ENCODE measurements at regions not wholly inside any gene's neighbourhood (a gene's known extent, or its start where the extent isn't known, plus 50 kb on each side); places are given as distances from the start of the nearest gene placed in this dataset.

DNA sequence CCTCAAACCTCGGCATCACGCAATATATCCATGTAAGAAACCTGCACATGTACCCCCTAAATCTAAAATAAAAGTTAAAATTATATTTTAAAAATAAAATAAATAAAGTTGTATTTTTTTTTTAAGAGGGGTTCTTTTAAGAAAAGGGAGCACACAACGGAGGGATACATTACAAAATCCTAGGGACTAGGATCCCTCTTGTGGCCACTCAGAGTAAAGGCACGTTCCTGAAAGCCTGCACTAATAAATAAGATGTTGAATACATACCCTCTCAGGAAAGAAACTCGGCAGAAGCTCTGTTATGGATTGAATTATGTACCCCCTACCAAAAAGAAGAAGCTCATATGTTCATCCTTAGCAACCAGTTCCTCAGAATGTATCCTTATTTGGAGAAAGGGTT, 50.9 kb upstream of the PRDX4 start:
- TF ChIP-seq, protein P1, sequence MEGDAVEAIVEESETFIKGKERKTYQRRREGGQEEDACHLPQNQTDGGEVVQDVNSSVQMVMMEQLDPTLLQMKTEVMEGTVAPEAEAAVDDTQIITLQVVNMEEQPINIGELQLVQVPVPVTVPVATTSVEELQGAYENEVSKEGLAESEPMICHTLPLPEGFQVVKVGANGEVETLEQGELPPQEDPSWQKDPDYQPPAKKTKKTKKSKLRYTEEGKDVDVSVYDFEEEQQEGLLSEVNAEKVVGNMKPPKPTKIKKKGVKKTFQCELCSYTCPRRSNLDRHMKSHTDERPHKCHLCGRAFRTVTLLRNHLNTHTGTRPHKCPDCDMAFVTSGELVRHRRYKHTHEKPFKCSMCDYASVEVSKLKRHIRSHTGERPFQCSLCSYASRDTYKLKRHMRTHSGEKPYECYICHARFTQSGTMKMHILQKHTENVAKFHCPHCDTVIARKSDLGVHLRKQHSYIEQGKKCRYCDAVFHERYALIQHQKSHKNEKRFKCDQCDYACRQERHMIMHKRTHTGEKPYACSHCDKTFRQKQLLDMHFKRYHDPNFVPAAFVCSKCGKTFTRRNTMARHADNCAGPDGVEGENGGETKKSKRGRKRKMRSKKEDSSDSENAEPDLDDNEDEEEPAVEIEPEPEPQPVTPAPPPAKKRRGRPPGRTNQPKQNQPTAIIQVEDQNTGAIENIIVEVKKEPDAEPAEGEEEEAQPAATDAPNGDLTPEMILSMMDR (conservative IDR thresholded peaks at IDR 0.05): peak; percentile 71
- no peak for TF ChIP-seq EZH2 (IDR thresholded peaks at IDR 0.05; ENCODE audit: low read depth)

All from PC-9 (cell line).